ENCODE measurements at regions not wholly inside any gene's neighbourhood (a gene's known extent, or its start where the extent isn't known, plus 50 kb on each side); places are given as distances from the start of the nearest gene placed in this dataset.

- Histone ChIP-seq H3K36me3 (ENCODE audit: control insufficient read depth in 2 of 4, insufficient read depth in 4 of 4, low read length in 3 of 4) (no peaks in the 10 kb centered on the region), H2BK5ac (ENCODE audit: low read depth, low read length) (no peak overlapping the region), H2AK5ac (ENCODE audit: low read depth, low read length) (no peak overlapping the region), H3K27ac (ENCODE audit: low read depth, low read length) (no peak overlapping the region), H2BK12ac (ENCODE audit: low read depth, low read length) (no peak overlapping the region), H3K14ac (ENCODE audit: insufficient read length) (no peak overlapping the region), H3K79me2 (ENCODE audit: control insufficient read depth in 1 of 2, insufficient read depth in 2 of 2, low read length in 2 of 2) (no peaks in the 10 kb centered on the region), H3K23me2 (ENCODE audit: low read depth, low read length) (no peaks in the 10 kb centered on the region), H3K9me3 (ENCODE audit: insufficient read depth in 2 of 2, low read depth in 1 of 2, low read length in 1 of 2) (no peaks in the 10 kb centered on the region), H2BK120ac (replicated peaks; ENCODE audit: low read depth, low read length) (no peak overlapping the region), H3K4me2 (ENCODE audit: insufficient read depth in 1 of 2, low read depth in 2 of 2, low read length in 2 of 2) (no peak overlapping the region), H3K4me3 (ENCODE audit: extremely low read depth in 1 of 4, insufficient read depth in 2 of 4, low read depth in 3 of 4, low read length in 4 of 4) (no peak overlapping the region), H2BK20ac (ENCODE audit: low read length) (no peak overlapping the region), H3K18ac (ENCODE audit: extremely low read depth, low read length) (no peak overlapping the region), H3K9ac (replicated peaks in 1 of 4; ENCODE audit: extremely low read depth in 1 of 4, low read depth in 3 of 4, low read length in 3 of 4) (no peak overlapping the region), H4K20me1 (replicated peaks in 1 of 2; ENCODE audit: control insufficient read depth in 1 of 2, insufficient read depth in 2 of 2, low read length in 2 of 2) (no peaks in the 10 kb centered on the region), H3K27me3 (replicated peaks in 1 of 4; ENCODE audit: control insufficient read depth in 3 of 4, extremely low read depth in 1 of 4, insufficient read depth in 3 of 4, low read length in 3 of 4) (no peaks in the 10 kb centered on the region), H4K5ac (ENCODE audit: insufficient read length, low read depth, low read length) (no peak overlapping the region), H3K56ac (replicated peaks; ENCODE audit: insufficient read length, low read depth, low read length) (no peak overlapping the region), H3K79me1 (ENCODE audit: low read depth, low read length) (no peaks in the 10 kb centered on the region), H3K23ac (ENCODE audit: insufficient read length) (no peak overlapping the region), H3K4ac (replicated peaks; ENCODE audit: insufficient read length, low read depth, low read length) (no peak overlapping the region), H2BK15ac (ENCODE audit: low read length) (no peak overlapping the region), H4K8ac (ENCODE audit: extremely low read depth, insufficient read depth, low read length) (no peak overlapping the region), H2AFZ (ENCODE audit: low read length) (no peak overlapping the region), H4K91ac (replicated peaks; ENCODE audit: insufficient read length, low read length) (no peak overlapping the region), H3K4me1 (replicated peaks in 1 of 4; ENCODE audit: control insufficient read depth in 3 of 4, insufficient read depth in 4 of 4, low read length in 3 of 4) (peaks cover 0 to 5% (median 2%) of the 10 kb centered on the region in 4 experiments; a peak in 2 of 7 replicates)
- TF ChIP-seq ATF3 (IDR thresholded peaks at IDR 0.05; ENCODE audit: insufficient read depth, low read depth, low read length), result no peak
- TF ChIP-seq HDAC2 (IDR thresholded peaks at IDR 0.05; ENCODE audit: borderline replicate concordance in 1 of 2, low read depth in 2 of 2, low read length in 2 of 2), result no peak
- TF ChIP-seq ATF2 (IDR thresholded peaks at IDR 0.05; ENCODE audit: low read length), result no peak
- no peak for TF ChIP-seq BRCA1 (IDR thresholded peaks at IDR 0.05; ENCODE audit: low read depth, low read length)
- ChIA-PET POLR2A (ENCODE audit: partially characterized antibody) (no interaction called here), CTCF (ENCODE audit: partially characterized antibody) (no interaction called here)
- no peak for DNase-seq (ENCODE audit: low read depth in 1 of 2, low spot score in 2 of 2)
- 91 to 100% methylated on average over 1 to 7 of the region's 7 CpGs for WGBS, 2 experiments (ENCODE audit: extremely low coverage in 1 of 2, insufficient coverage in 1 of 2, insufficient read length in 1 of 2, insufficient replicate concordance in 2 of 2, low coverage in 1 of 2, low lambda C conversion rate in 2 of 2, missing lambda C conversion rate in 1 of 2)
- FAIRE-seq, result no peak
Measured at GRCh38 chr9:20135119-20135697, 346.4 kb upstream of the SLC24A2 start.

Measured in H1 (cell line).